Colonic mucosa (tissue), 4 donors: ENCODE measurements at regions not wholly inside any gene's neighbourhood (a gene's known extent, or its start where the extent isn't known, plus 50 kb on each side); places are given as distances from the start of the nearest gene placed in this dataset.

Source experiments
- DNase-seq: peaks from one replicate; pipeline ENCODE4 v3.0.0-alpha.2; 2020
- H3K27ac ChIP-seq: fragments of 200-600 bp; one replicate; pipeline ENCODE4 v1.8.0; 2021
- H3K27me3 ChIP-seq: fragments of 200-600 bp; one replicate; pipeline ENCODE4 v1.8.0; 2021
- H3K36me3 ChIP-seq: fragments of 200-600 bp; one replicate; pipeline ENCODE4 v1.8.0; 2021
- H3K4me1 ChIP-seq: fragments of 200-600 bp; one replicate; pipeline ENCODE4 v1.8.0; 2021; ENCODE audit warnings: mild to moderate bottlenecking
- H3K4me3 ChIP-seq: fragments of 200-600 bp; one replicate; pipeline ENCODE4 v1.8.0; 2021
- H3K9ac ChIP-seq, 2 donors: one replicate each; pipeline ENCODE4 v1.7.0; 2013; ENCODE audit warnings: control low read depth in 2 of 2, low read depth in 2 of 2, low read length in 2 of 2
- H3K9me3 ChIP-seq: fragments of 200-600 bp; one replicate; pipeline ENCODE4 v1.8.0; 2021
- CTCF ChIP-seq: fragments of 200-600 bp; IDR thresholded peaks from one replicate; pipeline ENCODE4 v1.8.0; 2022; ENCODE audit warnings: antibody characterized with exemption, mild to moderate bottlenecking
- intact Hi-C: fragments of 100-400 bp; cut with DNase I; formaldehyde crosslinking; loops from one replicate; pipeline ENCODE4 v1.14.1; 2022
- donor health status: healthy.
- donor health status: DM: no; HTN: no; CAD: no.
- donor health status: DM: no; HTN: no; CAD: no.

- H3K4me3 ChIP-seq, result no peak overlapping the region
- no peak overlapping the region for H3K9ac ChIP-seq
- no peaks in the 10 kb centered on the region for H3K9me3 ChIP-seq
- no peaks in the 10 kb centered on the region for H3K36me3 ChIP-seq
- DNase-seq, result no peak
- intact Hi-C loops, result no loop called here
- H3K4me1 ChIP-seq, result no peaks in the 10 kb centered on the region
- no peaks in the 10 kb centered on the region for H3K27me3 ChIP-seq
- H3K27ac ChIP-seq, result no peak overlapping the region
- no peak for TF ChIP-seq CTCF
Observed at GRCh38 chr12:78732481-78732880, 132.1 kb upstream of the SYT1 start.

- no peaks in the 10 kb centered on the region for H3K36me3 ChIP-seq
- H3K4me3 ChIP-seq, result no peak overlapping the region
- H3K27ac ChIP-seq, result no peak overlapping the region
- no peak for TF ChIP-seq CTCF
- intact Hi-C loops, result no loop called here
- no peak for DNase-seq
- no peaks in the 10 kb centered on the region for H3K4me1 ChIP-seq
- H3K27me3 ChIP-seq, result no peaks in the 10 kb centered on the region
- no peak overlapping the region for H3K9ac ChIP-seq
- H3K9me3 ChIP-seq, result no peaks in the 10 kb centered on the region
Observed at GRCh38 chr12:78739653-78740052, 124.9 kb upstream of the SYT1 start.

- no peaks in the 10 kb centered on the region for H3K36me3 ChIP-seq
- no peak overlapping the region for H3K4me3 ChIP-seq
- intact Hi-C loops, result no loop called here
- no peaks in the 10 kb centered on the region for H3K27me3 ChIP-seq
- no peaks in the 10 kb centered on the region for H3K9me3 ChIP-seq
- TF ChIP-seq CTCF, result no peak
- no peak overlapping the region for H3K27ac ChIP-seq
- no peaks in the 10 kb centered on the region for H3K4me1 ChIP-seq
- no peak overlapping the region for H3K9ac ChIP-seq
- no peak for DNase-seq
Observed at GRCh38 chr12:78746001-78746400, 118.6 kb upstream of the SYT1 start.

GRCh38 chr12:78753058-78753457 lies 111.5 kb upstream of the SYT1 start:
- no peak for TF ChIP-seq CTCF
- H3K4me1 ChIP-seq, result no peaks in the 10 kb centered on the region
- intact Hi-C loops, result no loop called here

GRCh38 chr12:78756936-78757335 lies 107.6 kb upstream of the SYT1 start:
- DNase-seq, result no peak
- intact Hi-C loops, result no loop called here
- no peaks in the 10 kb centered on the region for H3K27me3 ChIP-seq
- H3K36me3 ChIP-seq, result no peaks in the 10 kb centered on the region
- no peak overlapping the region for H3K9ac ChIP-seq
- H3K9me3 ChIP-seq, result no peaks in the 10 kb centered on the region
- H3K4me1 ChIP-seq, result no peaks in the 10 kb centered on the region
- H3K27ac ChIP-seq, result no peak overlapping the region
- no peak for TF ChIP-seq CTCF
- H3K4me3 ChIP-seq, result no peak overlapping the region

More at GRCh38 chr12:78753058-78753457, 111.5 kb upstream of the SYT1 start:
- no peaks in the 10 kb centered on the region for H3K36me3 ChIP-seq
- no peak for DNase-seq
- no peak overlapping the region for H3K9ac ChIP-seq
- H3K9me3 ChIP-seq, result no peaks in the 10 kb centered on the region
- no peak overlapping the region for H3K4me3 ChIP-seq
- no peak overlapping the region for H3K27ac ChIP-seq
- H3K27me3 ChIP-seq, result no peaks in the 10 kb centered on the region

GRCh38 chr12:78759367-78759766 lies 105.2 kb upstream of the SYT1 start:
- Histone ChIP-seq H3K36me3 (no peaks in the 10 kb centered on the region), H3K9me3 (no peaks in the 10 kb centered on the region), H3K9ac (no peak overlapping the region), H3K27me3 (no peaks in the 10 kb centered on the region), H3K4me3 (no peak overlapping the region), H3K4me1 (no peaks in the 10 kb centered on the region), H3K27ac (no peak overlapping the region)
- no peak for TF ChIP-seq CTCF
- no peak for DNase-seq
- intact Hi-C loops, result no loop called here
